ENCODE measurements at regions not wholly inside any gene's neighbourhood (a gene's known extent, or its start where the extent isn't known, plus 50 kb on each side); places are given as distances from the start of the nearest gene placed in this dataset.

DNA sequence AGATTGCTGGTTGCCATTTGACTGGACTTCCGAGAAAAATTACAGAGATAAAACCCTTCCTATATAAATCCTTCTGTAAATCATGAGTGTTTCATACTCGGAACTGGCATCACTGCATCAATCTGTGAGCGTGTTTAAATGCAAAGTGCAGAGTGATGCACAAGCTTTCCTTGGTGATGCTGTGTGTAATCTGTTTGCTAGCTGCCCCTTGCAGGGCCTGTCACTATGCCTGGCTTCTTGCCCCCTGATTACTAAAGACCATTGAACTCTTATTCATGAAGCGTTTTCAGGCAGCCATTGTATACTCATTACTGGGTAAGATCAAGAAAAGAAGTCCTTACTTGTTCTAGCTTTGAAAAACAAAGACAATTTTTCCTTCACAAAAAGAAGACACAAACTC, 266.9 kb upstream of the FANCL start:
- TF ChIP-seq, protein P1, sequence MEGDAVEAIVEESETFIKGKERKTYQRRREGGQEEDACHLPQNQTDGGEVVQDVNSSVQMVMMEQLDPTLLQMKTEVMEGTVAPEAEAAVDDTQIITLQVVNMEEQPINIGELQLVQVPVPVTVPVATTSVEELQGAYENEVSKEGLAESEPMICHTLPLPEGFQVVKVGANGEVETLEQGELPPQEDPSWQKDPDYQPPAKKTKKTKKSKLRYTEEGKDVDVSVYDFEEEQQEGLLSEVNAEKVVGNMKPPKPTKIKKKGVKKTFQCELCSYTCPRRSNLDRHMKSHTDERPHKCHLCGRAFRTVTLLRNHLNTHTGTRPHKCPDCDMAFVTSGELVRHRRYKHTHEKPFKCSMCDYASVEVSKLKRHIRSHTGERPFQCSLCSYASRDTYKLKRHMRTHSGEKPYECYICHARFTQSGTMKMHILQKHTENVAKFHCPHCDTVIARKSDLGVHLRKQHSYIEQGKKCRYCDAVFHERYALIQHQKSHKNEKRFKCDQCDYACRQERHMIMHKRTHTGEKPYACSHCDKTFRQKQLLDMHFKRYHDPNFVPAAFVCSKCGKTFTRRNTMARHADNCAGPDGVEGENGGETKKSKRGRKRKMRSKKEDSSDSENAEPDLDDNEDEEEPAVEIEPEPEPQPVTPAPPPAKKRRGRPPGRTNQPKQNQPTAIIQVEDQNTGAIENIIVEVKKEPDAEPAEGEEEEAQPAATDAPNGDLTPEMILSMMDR (IDR thresholded peaks at IDR 0.05; ENCODE audit: unreplicated experiment), result no peak
- no peak for DNase-seq (ENCODE audit: low spot score)
- no peak overlapping the region for H3K4me3 Mint-ChIP-seq (ENCODE audit: unreplicated experiment)
- H3K27me3 Mint-ChIP-seq (ENCODE audit: unreplicated experiment), result peaks cover 2% of the 10 kb centered on the region
- H3K36me3 Mint-ChIP-seq (ENCODE audit: low read depth, unreplicated experiment), result peaks cover 4% of the 10 kb centered on the region
- no peak overlapping the region for H3K27ac Mint-ChIP-seq (ENCODE audit: unreplicated experiment)
- peaks cover 2% of the 10 kb centered on the region for H3K4me1 Mint-ChIP-seq (ENCODE audit: unreplicated experiment)
- no peaks in the 10 kb centered on the region for H3K9me3 Mint-ChIP-seq (ENCODE audit: unreplicated experiment)

DNA sequence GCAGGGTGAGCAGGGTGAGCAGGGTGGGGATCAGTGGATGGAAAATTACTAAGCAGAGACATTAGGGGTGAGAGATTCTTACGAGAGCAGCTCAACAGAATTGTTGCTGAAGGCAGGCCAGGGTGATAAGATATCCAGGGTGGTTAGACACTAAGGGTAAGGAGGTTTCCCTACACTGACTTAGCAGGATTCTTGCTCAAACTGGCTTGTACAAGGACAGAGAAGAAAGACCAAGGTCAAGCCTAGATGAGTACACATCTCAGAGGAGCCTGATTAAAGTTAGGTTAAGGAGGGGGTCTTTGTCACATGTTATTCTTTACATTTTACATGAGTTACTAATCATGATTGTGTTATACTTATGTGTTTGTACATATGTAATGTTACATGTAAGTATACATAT, 262.8 kb upstream of the FANCL start:
- no peak overlapping the region for H3K4me3 Mint-ChIP-seq (ENCODE audit: unreplicated experiment)

DNA sequence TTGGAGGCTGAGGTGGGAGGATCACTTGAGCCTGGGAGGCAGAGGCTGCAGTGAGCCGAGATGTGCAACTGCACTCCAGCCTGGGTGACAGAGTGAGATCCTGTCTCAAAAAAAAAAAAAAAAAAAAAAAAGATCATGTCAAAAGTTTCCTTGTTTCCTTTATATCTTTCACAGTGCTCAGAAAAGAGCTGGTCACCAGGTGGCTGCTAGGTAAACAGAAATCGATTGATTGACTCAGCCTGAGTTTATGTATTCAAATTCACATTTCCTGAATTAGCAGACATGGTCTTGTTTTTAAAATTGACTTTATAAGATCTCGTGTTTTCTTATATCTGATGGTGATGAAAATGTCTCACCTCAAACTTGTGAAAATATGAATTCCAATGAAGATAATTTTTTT, 261.8 kb upstream of the FANCL start:
- TF ChIP-seq, protein P1 (IDR thresholded peaks at IDR 0.05; ENCODE audit: unreplicated experiment), result no peak
- Mint-ChIP-seq H3K4me1 (ENCODE audit: unreplicated experiment) (no peaks in the 10 kb centered on the region), H3K27ac (ENCODE audit: unreplicated experiment) (no peak overlapping the region), H3K9me3 (ENCODE audit: unreplicated experiment) (no peaks in the 10 kb centered on the region), H3K4me3 (ENCODE audit: unreplicated experiment) (no peak overlapping the region), H3K36me3 (ENCODE audit: low read depth, unreplicated experiment) (no peaks in the 10 kb centered on the region), H3K27me3 (ENCODE audit: unreplicated experiment) (peaks cover 2% of the 10 kb centered on the region)
- DNase-seq (ENCODE audit: low spot score), result no peak

More for the DNA sequence above, 262.8 kb upstream of the FANCL start:
- no peak overlapping the region for H3K27ac Mint-ChIP-seq (ENCODE audit: unreplicated experiment)
- DNase-seq (ENCODE audit: low spot score), result no peak
- peaks cover under 1% of the 10 kb centered on the region for H3K36me3 Mint-ChIP-seq (ENCODE audit: low read depth, unreplicated experiment)
- H3K4me1 Mint-ChIP-seq (ENCODE audit: unreplicated experiment), result no peaks in the 10 kb centered on the region
- peaks cover 2% of the 10 kb centered on the region for H3K27me3 Mint-ChIP-seq (ENCODE audit: unreplicated experiment)
- TF ChIP-seq, protein P1 (IDR thresholded peaks at IDR 0.05; ENCODE audit: unreplicated experiment), result no peak
- no peaks in the 10 kb centered on the region for H3K9me3 Mint-ChIP-seq (ENCODE audit: unreplicated experiment)

DNA sequence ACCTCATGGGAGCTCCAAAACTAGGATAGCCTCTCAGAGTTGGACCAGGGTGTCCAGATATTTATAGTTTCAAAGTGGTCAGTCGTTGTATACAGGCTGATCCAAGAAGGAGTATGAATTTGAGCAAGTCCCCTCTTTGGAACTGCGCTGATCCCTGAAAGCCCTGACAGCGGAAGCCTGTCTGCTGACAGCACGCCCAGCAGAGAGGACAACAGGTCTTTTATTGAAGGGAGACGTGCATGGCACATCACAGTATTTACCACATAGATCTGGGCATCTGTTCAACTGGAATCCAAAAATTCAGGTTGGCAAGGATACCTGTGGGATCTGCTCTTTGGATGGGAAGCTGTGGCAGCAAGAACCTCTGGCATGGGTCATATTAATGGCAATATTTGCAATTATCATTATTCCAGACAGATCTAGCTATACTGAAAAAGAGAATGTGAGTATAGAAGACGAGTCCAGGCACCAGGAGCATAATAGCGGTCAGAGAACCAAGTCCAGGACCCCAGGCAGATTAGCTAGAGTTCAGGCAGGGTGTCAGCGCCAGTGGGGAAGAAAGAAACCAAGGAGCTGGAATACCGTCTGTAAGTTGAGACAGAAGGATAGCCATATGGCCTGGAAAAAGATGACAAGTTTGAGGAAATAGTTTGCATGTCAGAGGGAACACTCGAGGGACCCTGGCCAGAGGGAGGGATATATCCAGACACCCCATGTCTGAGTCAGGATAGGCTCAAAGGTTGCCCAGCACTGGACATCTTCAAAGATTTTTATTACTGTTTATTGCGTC, 260.4 kb upstream of the FANCL start:
- TF ChIP-seq, protein P1 (IDR thresholded peaks at IDR 0.05; ENCODE audit: unreplicated experiment), result no peak
- H3K27ac Mint-ChIP-seq (ENCODE audit: unreplicated experiment), result no peak overlapping the region
- no peaks in the 10 kb centered on the region for H3K4me1 Mint-ChIP-seq (ENCODE audit: unreplicated experiment)
- H3K27me3 Mint-ChIP-seq (ENCODE audit: unreplicated experiment), result peaks cover 2% of the 10 kb centered on the region
- H3K36me3 Mint-ChIP-seq (ENCODE audit: low read depth, unreplicated experiment), result no peaks in the 10 kb centered on the region
- no peaks in the 10 kb centered on the region for H3K9me3 Mint-ChIP-seq (ENCODE audit: unreplicated experiment)
- no peak overlapping the region for H3K4me3 Mint-ChIP-seq (ENCODE audit: unreplicated experiment)
- DNase-seq (ENCODE audit: low spot score), result no peak

DNA sequence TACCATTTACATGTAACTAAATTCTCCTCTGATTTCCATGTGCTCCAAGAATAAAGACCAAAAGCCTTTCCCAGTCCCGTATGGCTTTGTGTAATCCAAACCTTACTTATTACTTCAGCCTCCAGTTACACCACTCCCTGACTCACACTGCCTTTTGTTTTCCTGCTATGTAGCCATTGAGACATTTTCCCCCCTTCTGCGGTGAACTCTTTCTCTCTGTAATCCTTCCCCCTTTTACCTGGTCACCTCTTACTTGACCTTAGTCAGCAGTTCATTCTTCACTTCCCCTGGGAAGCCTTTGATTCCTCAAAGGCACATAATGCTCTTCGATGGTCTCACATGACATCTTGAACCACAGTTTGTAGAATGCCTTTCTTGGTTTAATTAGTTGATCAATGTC, 256.0 kb upstream of the FANCL start:
- no peaks in the 10 kb centered on the region for H3K9me3 Mint-ChIP-seq (ENCODE audit: unreplicated experiment)
- TF ChIP-seq, protein P1 (IDR thresholded peaks at IDR 0.05; ENCODE audit: unreplicated experiment), result no peak
- H3K4me3 Mint-ChIP-seq (ENCODE audit: unreplicated experiment), result no peak overlapping the region
- no peaks in the 10 kb centered on the region for H3K36me3 Mint-ChIP-seq (ENCODE audit: low read depth, unreplicated experiment)
- no peak for DNase-seq (ENCODE audit: low spot score)
- H3K27me3 Mint-ChIP-seq (ENCODE audit: unreplicated experiment), result peaks cover 2% of the 10 kb centered on the region
- no peaks in the 10 kb centered on the region for H3K4me1 Mint-ChIP-seq (ENCODE audit: unreplicated experiment)
- no peak overlapping the region for H3K27ac Mint-ChIP-seq (ENCODE audit: unreplicated experiment)
